ENCODE measurements at regions not wholly inside any gene's neighbourhood (a gene's known extent, or its start where the extent isn't known, plus 50 kb on each side); places are given as distances from the start of the nearest gene placed in this dataset.

DNA sequence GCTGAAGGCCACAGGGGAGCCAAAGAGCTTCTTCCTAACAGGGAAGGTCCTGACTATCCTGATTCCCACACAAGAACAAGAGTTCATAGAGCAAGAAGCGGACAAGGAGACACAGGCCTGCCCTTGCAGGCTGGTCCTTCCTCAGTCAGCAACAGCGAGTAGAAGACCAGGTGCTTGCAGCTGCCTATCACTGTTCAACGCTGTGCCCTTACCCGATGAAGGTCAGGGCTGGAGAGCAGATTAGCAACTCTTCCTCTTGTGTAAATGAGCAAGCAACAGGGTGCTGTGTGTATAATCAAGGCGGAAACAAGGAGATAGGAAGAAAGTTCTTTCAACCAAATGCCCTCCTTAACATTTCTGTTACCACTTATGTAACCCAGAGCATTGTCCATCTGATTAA is 115.3 kb upstream of the SPACA1 start:
- TF ChIP-seq, protein P1, sequence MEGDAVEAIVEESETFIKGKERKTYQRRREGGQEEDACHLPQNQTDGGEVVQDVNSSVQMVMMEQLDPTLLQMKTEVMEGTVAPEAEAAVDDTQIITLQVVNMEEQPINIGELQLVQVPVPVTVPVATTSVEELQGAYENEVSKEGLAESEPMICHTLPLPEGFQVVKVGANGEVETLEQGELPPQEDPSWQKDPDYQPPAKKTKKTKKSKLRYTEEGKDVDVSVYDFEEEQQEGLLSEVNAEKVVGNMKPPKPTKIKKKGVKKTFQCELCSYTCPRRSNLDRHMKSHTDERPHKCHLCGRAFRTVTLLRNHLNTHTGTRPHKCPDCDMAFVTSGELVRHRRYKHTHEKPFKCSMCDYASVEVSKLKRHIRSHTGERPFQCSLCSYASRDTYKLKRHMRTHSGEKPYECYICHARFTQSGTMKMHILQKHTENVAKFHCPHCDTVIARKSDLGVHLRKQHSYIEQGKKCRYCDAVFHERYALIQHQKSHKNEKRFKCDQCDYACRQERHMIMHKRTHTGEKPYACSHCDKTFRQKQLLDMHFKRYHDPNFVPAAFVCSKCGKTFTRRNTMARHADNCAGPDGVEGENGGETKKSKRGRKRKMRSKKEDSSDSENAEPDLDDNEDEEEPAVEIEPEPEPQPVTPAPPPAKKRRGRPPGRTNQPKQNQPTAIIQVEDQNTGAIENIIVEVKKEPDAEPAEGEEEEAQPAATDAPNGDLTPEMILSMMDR (IDR thresholded peaks at IDR 0.05): no peak
- TF ChIP-seq POLR2A (IDR thresholded peaks at IDR 0.05): no peak

All from body of pancreas (tissue), 4 donors.